GM23338 (cell line): ENCODE measurements at regions not wholly inside any gene's neighbourhood (a gene's known extent, or its start where the extent isn't known, plus 50 kb on each side); places are given as distances from the start of the nearest gene placed in this dataset.

Experiments
- CREB1 ChIP-seq: fragments of 250-450 bp; sonication (Bioruptor Pico); IDR thresholded peaks from 2 replicates; pipeline ENCODE4 v1.5.0; 2020; ENCODE audit warnings: low read depth, mild to moderate bottlenecking, moderate library complexity
- EZH2 ChIP-seq: fragments of 200-600 bp; sonication (generic); IDR thresholded peaks from one replicate; pipeline ENCODE4 v1.8.0; 2017; ENCODE audit warnings: antibody characterized with exemption, mild to moderate bottlenecking, low read depth; ENCODE audit not compliant: unreplicated experiment
- JUNB ChIP-seq: IDR thresholded peaks from one replicate; pipeline ENCODE4 v1.6.1; 2016; ENCODE audit warnings: antibody characterized with exemption; ENCODE audit not compliant: unreplicated experiment
- NANOG ChIP-seq: IDR thresholded peaks from 2 replicates; pipeline ENCODE4 v1.6.1; 2016; ENCODE audit warnings: antibody characterized with exemption, borderline replicate concordance
- POLR2AphosphoS5 ChIP-seq: IDR thresholded peaks from 2 replicates; pipeline ENCODE4 v1.6.1; 2016; ENCODE audit warnings: antibody characterized with exemption, low read depth
- STAT1 ChIP-seq: IDR thresholded peaks from one replicate; pipeline ENCODE4 v1.6.1; 2016; ENCODE audit warnings: antibody characterized with exemption; ENCODE audit not compliant: unreplicated experiment
- ZNF331 ChIP-seq: fragments of 250-450 bp; sonication (Bioruptor Pico); IDR thresholded peaks from 2 replicates; pipeline ENCODE4 v1.5.0; 2020; ENCODE audit warnings: low read depth, mild to moderate bottlenecking, moderate library complexity
- TF ChIP-seq, protein P1 (sequence below), 2 experiments: fragments of 200-600 bp in 1 of 2; sonication (generic) in 1 of 2; conservative IDR thresholded peaks; 2 replicates each; pipeline versions ENCODE4 v1.5.1 to v1.6.1; 2016 to 2017; ENCODE audit warnings: antibody characterized with exemption in 2 of 2, low read depth in 2 of 2, mild to moderate bottlenecking in 2 of 2, moderate library complexity in 1 of 2
- TF ChIP-seq, protein P2 (sequence below): IDR thresholded peaks from one replicate; pipeline ENCODE4 v1.6.1; 2018; ENCODE audit warnings: antibody characterized with exemption; ENCODE audit not compliant: unreplicated experiment

DNA sequence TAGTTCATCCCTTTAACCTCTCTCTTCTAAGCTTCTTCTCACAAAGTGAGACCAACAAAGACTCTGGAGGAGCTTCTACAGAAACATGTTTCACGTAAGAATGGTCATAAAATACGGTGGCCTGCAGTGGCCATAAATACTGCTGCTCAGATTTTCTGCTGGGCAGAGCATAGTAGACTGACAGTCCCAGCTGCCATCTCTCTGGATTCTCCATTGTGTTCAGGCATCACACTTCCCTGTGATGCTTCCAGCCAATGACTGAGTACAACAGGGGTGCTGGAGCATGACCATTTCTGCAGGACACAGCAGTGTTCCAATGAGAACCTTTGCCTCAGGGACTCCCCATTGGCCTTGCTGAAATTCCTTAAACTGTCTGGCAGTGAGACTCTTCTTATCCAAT, 392.6 kb downstream of the MMUT start:
- TF ChIP-seq, protein P1, sequence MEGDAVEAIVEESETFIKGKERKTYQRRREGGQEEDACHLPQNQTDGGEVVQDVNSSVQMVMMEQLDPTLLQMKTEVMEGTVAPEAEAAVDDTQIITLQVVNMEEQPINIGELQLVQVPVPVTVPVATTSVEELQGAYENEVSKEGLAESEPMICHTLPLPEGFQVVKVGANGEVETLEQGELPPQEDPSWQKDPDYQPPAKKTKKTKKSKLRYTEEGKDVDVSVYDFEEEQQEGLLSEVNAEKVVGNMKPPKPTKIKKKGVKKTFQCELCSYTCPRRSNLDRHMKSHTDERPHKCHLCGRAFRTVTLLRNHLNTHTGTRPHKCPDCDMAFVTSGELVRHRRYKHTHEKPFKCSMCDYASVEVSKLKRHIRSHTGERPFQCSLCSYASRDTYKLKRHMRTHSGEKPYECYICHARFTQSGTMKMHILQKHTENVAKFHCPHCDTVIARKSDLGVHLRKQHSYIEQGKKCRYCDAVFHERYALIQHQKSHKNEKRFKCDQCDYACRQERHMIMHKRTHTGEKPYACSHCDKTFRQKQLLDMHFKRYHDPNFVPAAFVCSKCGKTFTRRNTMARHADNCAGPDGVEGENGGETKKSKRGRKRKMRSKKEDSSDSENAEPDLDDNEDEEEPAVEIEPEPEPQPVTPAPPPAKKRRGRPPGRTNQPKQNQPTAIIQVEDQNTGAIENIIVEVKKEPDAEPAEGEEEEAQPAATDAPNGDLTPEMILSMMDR (conservative IDR thresholded peaks at IDR 0.05; ENCODE audit: low read depth in 2 of 2), result no peak
- TF ChIP-seq JUNB (no peak), EZH2 (no peak), POLR2AphosphoS5 (no peak), NANOG (no peak), ZNF331 (CRISPR knock-in tag) (no peak), CREB1 (CRISPR knock-in tag) (no peak), STAT1 (no peak)
- TF ChIP-seq, protein P2, sequence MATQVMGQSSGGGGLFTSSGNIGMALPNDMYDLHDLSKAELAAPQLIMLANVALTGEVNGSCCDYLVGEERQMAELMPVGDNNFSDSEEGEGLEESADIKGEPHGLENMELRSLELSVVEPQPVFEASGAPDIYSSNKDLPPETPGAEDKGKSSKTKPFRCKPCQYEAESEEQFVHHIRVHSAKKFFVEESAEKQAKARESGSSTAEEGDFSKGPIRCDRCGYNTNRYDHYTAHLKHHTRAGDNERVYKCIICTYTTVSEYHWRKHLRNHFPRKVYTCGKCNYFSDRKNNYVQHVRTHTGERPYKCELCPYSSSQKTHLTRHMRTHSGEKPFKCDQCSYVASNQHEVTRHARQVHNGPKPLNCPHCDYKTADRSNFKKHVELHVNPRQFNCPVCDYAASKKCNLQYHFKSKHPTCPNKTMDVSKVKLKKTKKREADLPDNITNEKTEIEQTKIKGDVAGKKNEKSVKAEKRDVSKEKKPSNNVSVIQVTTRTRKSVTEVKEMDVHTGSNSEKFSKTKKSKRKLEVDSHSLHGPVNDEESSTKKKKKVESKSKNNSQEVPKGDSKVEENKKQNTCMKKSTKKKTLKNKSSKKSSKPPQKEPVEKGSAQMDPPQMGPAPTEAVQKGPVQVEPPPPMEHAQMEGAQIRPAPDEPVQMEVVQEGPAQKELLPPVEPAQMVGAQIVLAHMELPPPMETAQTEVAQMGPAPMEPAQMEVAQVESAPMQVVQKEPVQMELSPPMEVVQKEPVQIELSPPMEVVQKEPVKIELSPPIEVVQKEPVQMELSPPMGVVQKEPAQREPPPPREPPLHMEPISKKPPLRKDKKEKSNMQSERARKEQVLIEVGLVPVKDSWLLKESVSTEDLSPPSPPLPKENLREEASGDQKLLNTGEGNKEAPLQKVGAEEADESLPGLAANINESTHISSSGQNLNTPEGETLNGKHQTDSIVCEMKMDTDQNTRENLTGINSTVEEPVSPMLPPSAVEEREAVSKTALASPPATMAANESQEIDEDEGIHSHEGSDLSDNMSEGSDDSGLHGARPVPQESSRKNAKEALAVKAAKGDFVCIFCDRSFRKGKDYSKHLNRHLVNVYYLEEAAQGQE, result no peak
